GM21515 (cell line): ENCODE measurements at regions not wholly inside any gene's neighbourhood (a gene's known extent, or its start where the extent isn't known, plus 50 kb on each side); places are given as distances from the start of the nearest gene placed in this dataset.
"Not testable (repeated sequence)": the region's sequence is repeated elsewhere in the genome, so short reads cannot be mapped to it uniquely, and the experiment has no call there.

Source experiments
- ATAC-seq: cut with Tn5 transposase; IDR thresholded peaks from one replicate; pipeline ENCODE4 v1.9.1; 2021; ENCODE audit not compliant: unreplicated experiment

- no peak for ATAC-seq
These were observed 230.3 kb downstream of the DAD1 start for GRCh38 chr14:22358726-22359125.

GRCh38 chr14:22349281-22349680 lies 239.7 kb downstream of the DAD1 start:
- not testable (repeated sequence) for ATAC-seq

GRCh38 chr14:22344673-22345072 lies 244.4 kb downstream of the DAD1 start:
- ATAC-seq: no peak

- ATAC-seq: not testable (repeated sequence)
These were observed 244.8 kb downstream of the DAD1 start for GRCh38 chr14:22344209-22344608.

GRCh38 chr14:22341049-22341448 lies 248.0 kb downstream of the DAD1 start:
- ATAC-seq: no peak

- no peak for ATAC-seq
These were observed 249.9 kb downstream of the DAD1 start for GRCh38 chr14:22338917-22339715.

GRCh38 chr14:22338381-22338780 lies 250.6 kb downstream of the DAD1 start:
- no peak for ATAC-seq

- ATAC-seq: no peak
These were observed 251.1 kb downstream of the DAD1 start for GRCh38 chr14:22337938-22338337.

- no peak for ATAC-seq
These were observed 251.5 kb downstream of the DAD1 start for GRCh38 chr14:22337521-22337920.

GRCh38 chr14:22336031-22336430 lies 253.0 kb downstream of the DAD1 start:
- no peak for ATAC-seq

- ATAC-seq: no peak
These were observed 254.4 kb downstream of the DAD1 start for GRCh38 chr14:22334627-22335026.

GRCh38 chr14:22334275-22334577 lies 254.8 kb downstream of the DAD1 start:
- ATAC-seq: no peak

GRCh38 chr14:22333422-22334274 lies 255.4 kb downstream of the DAD1 start:
- ATAC-seq: no peak

GRCh38 chr14:22332686-22333421 lies 256.2 kb downstream of the DAD1 start:
- no peak for ATAC-seq

- ATAC-seq: no peak
These were observed 259.7 kb downstream of the DAD1 start for GRCh38 chr14:22329371-22329770.

- no peak for ATAC-seq
These were observed 263.2 kb downstream of the DAD1 start for GRCh38 chr14:22325676-22326400.

GRCh38 chr14:22320362-22320750 lies 268.7 kb downstream of the DAD1 start:
- ATAC-seq: no peak

- no peak for ATAC-seq
These were observed 269.3 kb downstream of the DAD1 start for GRCh38 chr14:22319526-22320361.

GRCh38 chr14:22318951-22319350 lies 270.1 kb downstream of the DAD1 start:
- ATAC-seq: no peak

GRCh38 chr14:22316473-22316872 lies 272.6 kb downstream of the DAD1 start:
- no peak for ATAC-seq
